Smooth muscle cell (in vitro differentiated cells): ENCODE measurements at regions not wholly inside any gene's neighbourhood (a gene's known extent, or its start where the extent isn't known, plus 50 kb on each side); places are given as distances from the start of the nearest gene placed in this dataset.

Source experiments
- DNase-seq: peaks from one replicate; lab custom pipeline; 2025; ENCODE audit not compliant: unreplicated experiment; lab: John Stamatoyannopoulos, UW
- H2AFZ ChIP-seq: fragments of 200-600 bp; sonication (generic); 2 replicates; pipeline ENCODE4 v1.6.0; 2016; ENCODE audit warnings: antibody characterized with exemption, low read depth, mild to moderate bottlenecking
- H3F3A ChIP-seq: fragments of 200-600 bp; sonication (generic); 2 replicates; pipeline ENCODE4 v1.6.0; 2017; ENCODE audit warnings: antibody characterized with exemption, low read depth
- H3K27ac ChIP-seq: fragments of 200-600 bp; sonication (generic); 2 replicates; pipeline ENCODE4 v1.5.1; 2016; ENCODE audit warnings: low read depth, mild to moderate bottlenecking
- H3K27me3 ChIP-seq: fragments of 200-600 bp; sonication (generic); 2 replicates; pipeline ENCODE4 v1.6.1; 2016; ENCODE audit warnings: low read depth, mild to moderate bottlenecking
- H3K36me3 ChIP-seq: fragments of 200-600 bp; sonication (generic); 2 replicates; pipeline ENCODE4 v1.5.1; 2016; ENCODE audit warnings: low read depth
- H3K4me1 ChIP-seq: fragments of 200-600 bp; sonication (generic); 2 replicates; pipeline ENCODE4 v1.5.1; 2016; ENCODE audit warnings: low read depth
- H3K4me2 ChIP-seq: fragments of 200-600 bp; sonication (generic); 2 replicates; pipeline ENCODE4 v1.6.0; 2016; ENCODE audit warnings: mild to moderate bottlenecking
- H3K4me3 ChIP-seq: fragments of 200-600 bp; sonication (generic); 2 replicates; pipeline ENCODE4 v1.5.1; 2016; ENCODE audit warnings: mild to moderate bottlenecking
- H3K79me2 ChIP-seq: fragments of 200-600 bp; sonication (generic); 2 replicates; pipeline ENCODE4 v1.6.0; 2016; ENCODE audit warnings: low read depth, mild to moderate bottlenecking
- H3K9ac ChIP-seq: fragments of 200-600 bp; sonication (generic); 2 replicates; pipeline ENCODE4 v1.6.0; 2016; ENCODE audit warnings: low read depth
- H3K9me3 ChIP-seq: fragments of 200-600 bp; sonication (generic); replicated peaks from 2 replicates; pipeline ENCODE4 v1.5.1; 2016; ENCODE audit warnings: low read depth
- H4K20me1 ChIP-seq: fragments of 200-600 bp; sonication (generic); 2 replicates; pipeline ENCODE4 v1.6.0; 2016; ENCODE audit warnings: low read depth
- WGBS: methylation state at CpG from one replicate; pipeline ENCODE4 v1.1.7; 2016; ENCODE audit warnings: low lambda C conversion rate; 5-methylcytosine and 5-hydroxymethylcytosine counted together
- TF ChIP-seq, protein P1 (sequence below): fragments of 200-600 bp; sonication (generic); IDR thresholded peaks from 2 replicates; pipeline ENCODE4 v1.5.1; 2017; ENCODE audit warnings: borderline replicate concordance, mild to moderate bottlenecking, antibody characterized with exemption; ENCODE audit not compliant: insufficient read depth, poor library complexity, severe bottlenecking

DNA sequence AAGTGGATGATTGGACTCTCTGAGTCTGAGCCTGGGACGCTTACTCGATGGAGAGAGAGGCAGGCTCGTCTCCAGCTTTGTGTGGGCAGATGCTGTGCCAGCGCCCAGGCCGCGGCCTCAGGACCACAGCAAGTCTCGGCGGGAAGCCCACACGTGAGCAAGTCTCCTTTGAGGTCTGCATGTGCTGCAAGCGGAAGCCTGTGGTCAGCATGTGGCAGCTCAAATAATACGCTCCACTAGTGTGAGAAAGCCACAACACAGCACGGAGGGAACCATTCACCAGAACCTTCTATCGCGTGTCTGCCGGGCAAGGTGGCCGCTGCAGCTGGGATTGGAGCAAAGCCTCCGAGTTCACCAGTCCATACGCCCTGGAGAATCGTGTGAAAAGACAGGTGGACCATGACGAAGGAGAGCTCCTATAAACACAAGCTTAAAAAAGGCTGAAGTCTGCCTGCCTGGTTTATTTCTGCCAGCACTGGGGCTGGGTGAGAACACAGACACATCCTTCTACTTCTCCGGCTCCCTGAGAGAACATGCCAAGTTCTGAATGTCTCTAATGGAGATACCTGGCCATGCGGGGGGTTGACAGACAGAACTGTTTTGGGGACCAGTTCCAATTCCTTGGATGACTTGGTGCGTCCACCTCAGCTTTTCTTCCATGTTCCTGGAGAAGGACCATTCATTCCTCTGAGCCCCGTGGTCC is 82.0 kb upstream of the LRIG1 start:
- Histone ChIP-seq H3K4me3 (no peak overlapping the region), H3K36me3 (no peaks in the 10 kb centered on the region), H3K27me3 (no peaks in the 10 kb centered on the region), H3K9me3 (no peaks in the 10 kb centered on the region), H2AFZ (no peak overlapping the region), H3K27ac (no peak overlapping the region), H3K79me2 (no peaks in the 10 kb centered on the region), H3K4me2 (no peak overlapping the region), H3K9ac (no peak overlapping the region), H4K20me1 (no peaks in the 10 kb centered on the region), H3F3A (no peaks in the 10 kb centered on the region), H3K4me1 (no peaks in the 10 kb centered on the region)
- DNase-seq, result no peak
- TF ChIP-seq, protein P1, sequence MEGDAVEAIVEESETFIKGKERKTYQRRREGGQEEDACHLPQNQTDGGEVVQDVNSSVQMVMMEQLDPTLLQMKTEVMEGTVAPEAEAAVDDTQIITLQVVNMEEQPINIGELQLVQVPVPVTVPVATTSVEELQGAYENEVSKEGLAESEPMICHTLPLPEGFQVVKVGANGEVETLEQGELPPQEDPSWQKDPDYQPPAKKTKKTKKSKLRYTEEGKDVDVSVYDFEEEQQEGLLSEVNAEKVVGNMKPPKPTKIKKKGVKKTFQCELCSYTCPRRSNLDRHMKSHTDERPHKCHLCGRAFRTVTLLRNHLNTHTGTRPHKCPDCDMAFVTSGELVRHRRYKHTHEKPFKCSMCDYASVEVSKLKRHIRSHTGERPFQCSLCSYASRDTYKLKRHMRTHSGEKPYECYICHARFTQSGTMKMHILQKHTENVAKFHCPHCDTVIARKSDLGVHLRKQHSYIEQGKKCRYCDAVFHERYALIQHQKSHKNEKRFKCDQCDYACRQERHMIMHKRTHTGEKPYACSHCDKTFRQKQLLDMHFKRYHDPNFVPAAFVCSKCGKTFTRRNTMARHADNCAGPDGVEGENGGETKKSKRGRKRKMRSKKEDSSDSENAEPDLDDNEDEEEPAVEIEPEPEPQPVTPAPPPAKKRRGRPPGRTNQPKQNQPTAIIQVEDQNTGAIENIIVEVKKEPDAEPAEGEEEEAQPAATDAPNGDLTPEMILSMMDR, result no peak
- WGBS, result 70% methylated on average over 24 of the region's 24 CpGs

DNA sequence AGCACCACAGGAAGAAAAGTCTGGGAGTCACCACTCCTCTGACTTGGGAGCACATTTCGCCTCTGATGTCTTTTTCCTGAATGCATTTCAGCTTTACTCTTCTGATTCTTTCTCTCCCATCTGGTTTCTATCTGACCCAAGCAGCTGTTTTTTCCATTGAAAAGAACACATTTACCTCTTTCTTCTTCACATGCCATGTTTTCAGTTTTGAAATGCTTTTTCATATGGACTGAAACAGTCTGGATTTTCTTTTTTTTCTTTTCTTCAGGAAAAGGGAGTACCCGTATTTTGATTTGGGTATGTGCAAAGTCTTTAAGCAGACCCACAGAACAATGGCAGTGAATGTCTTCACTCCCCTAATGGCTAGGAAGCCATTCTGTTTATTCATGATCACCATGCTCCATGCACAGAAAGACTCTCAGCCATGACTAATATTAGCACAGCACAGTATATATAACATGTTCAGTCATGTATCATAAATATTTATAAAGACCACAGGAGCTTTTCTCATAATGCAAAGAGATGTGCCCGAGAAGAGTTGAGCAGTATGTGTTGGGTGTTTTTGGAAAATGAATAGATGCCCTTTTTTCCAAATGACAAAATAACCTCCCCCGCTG is 82.7 kb upstream of the LRIG1 start:
- H3K79me2 ChIP-seq, result no peaks in the 10 kb centered on the region
- no peak overlapping the region for H3K9ac ChIP-seq
- H2AFZ ChIP-seq, result no peak overlapping the region
- H3K4me3 ChIP-seq, result no peak overlapping the region
- 94% methylated on average over 4 of the region's 4 CpGs for WGBS
- TF ChIP-seq, protein P1, result no peak
- H4K20me1 ChIP-seq, result no peaks in the 10 kb centered on the region
- no peaks in the 10 kb centered on the region for H3K27me3 ChIP-seq
- no peaks in the 10 kb centered on the region for H3K36me3 ChIP-seq
- H3K4me1 ChIP-seq, result peaks cover 3% of the 10 kb centered on the region
- H3K27ac ChIP-seq, result no peak overlapping the region
- DNase-seq, result no peak
- no peak overlapping the region for H3K4me2 ChIP-seq
- no peaks in the 10 kb centered on the region for H3F3A ChIP-seq
- H3K9me3 ChIP-seq, result no peaks in the 10 kb centered on the region

DNA sequence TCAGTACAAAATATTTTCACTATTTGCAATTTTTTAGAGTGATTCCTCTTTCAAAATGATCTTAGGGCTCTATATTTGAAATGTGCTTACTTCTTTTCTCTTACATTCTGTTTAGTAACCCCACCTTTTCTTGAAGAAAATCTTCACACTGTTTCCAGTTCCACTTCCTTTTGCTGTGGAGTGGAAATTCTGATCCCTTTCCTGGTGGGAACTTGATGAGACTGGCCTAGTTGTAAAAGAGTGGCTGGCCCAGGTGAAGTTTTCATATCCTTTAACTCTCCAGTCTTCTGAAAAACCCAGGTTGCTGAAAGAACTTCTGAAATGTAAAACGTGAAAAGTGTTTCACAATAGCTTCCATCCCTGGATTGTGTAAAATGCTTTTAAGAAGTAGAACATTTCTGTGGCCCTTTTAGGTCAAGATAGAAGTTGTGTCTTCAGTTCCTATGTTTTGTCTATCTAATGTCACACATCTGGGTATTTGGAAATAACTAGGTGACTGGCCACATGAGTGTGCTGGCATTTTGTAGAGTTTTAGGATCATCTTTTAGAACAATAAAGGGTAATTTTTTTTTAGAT is 84.8 kb upstream of the LRIG1 start:
- no peak overlapping the region for H3K9ac ChIP-seq
- no peaks in the 10 kb centered on the region for H3F3A ChIP-seq
- H3K4me3 ChIP-seq, result no peak overlapping the region
- no peaks in the 10 kb centered on the region for H3K27me3 ChIP-seq
- H3K36me3 ChIP-seq, result no peaks in the 10 kb centered on the region
- H3K9me3 ChIP-seq, result no peaks in the 10 kb centered on the region
- H3K79me2 ChIP-seq, result no peaks in the 10 kb centered on the region
- no peaks in the 10 kb centered on the region for H4K20me1 ChIP-seq
- no peak for DNase-seq
- H3K27ac ChIP-seq, result no peak overlapping the region
- H2AFZ ChIP-seq, result no peak overlapping the region
- H3K4me2 ChIP-seq, result no peak overlapping the region
- peaks cover 15% of the 10 kb centered on the region for H3K4me1 ChIP-seq
- 80% methylated on average over 1 of the region's 1 CpG for WGBS
- TF ChIP-seq, protein P1, result no peak
